ENCODE measurements at regions not wholly inside any gene's neighbourhood (a gene's known extent, or its start where the extent isn't known, plus 50 kb on each side); places are given as distances from the start of the nearest gene placed in this dataset.

GRCh38 chr6:54646069-54646950 lies 200.3 kb upstream of the FAM83B start:
- no peak for DNase-seq

- no peak for DNase-seq
Observed at GRCh38 chr6:54646951-54647664, 199.5 kb upstream of the FAM83B start.

GRCh38 chr6:54654381-54654780 lies 192.2 kb upstream of the FAM83B start:
- DNase-seq, result no peak

- DNase-seq, result no peak
Observed at GRCh38 chr6:54655162-54655561, 191.4 kb upstream of the FAM83B start.

- no peak for DNase-seq
Observed at GRCh38 chr6:54665278-54665677, 181.3 kb upstream of the FAM83B start.

GRCh38 chr6:54680531-54680930 lies 166.0 kb upstream of the FAM83B start:
- DNase-seq, result no peak

- DNase-seq, result no peak
Observed at GRCh38 chr6:54681267-54681666, 165.3 kb upstream of the FAM83B start.

- no peak for DNase-seq
Observed at GRCh38 chr6:54681987-54682386, 164.6 kb upstream of the FAM83B start.

- no peak for DNase-seq
Observed at GRCh38 chr6:54689620-54690019, 157.0 kb upstream of the FAM83B start.

GRCh38 chr6:54690596-54690995 lies 156.0 kb upstream of the FAM83B start:
- DNase-seq, result no peak

GRCh38 chr6:54694928-54695532 lies 151.5 kb upstream of the FAM83B start:
- DNase-seq, result no peak

- no peak for DNase-seq
Observed at GRCh38 chr6:54695815-54696214, 150.8 kb upstream of the FAM83B start.

GRCh38 chr6:54697424-54697823 lies 149.1 kb upstream of the FAM83B start:
- DNase-seq, result no peak

GRCh38 chr6:54698974-54699373 lies 147.6 kb upstream of the FAM83B start:
- no peak for DNase-seq

- DNase-seq, result no peak
Observed at GRCh38 chr6:54700158-54700557, 146.4 kb upstream of the FAM83B start.

- no peak for DNase-seq
Observed at GRCh38 chr6:54702772-54703171, 143.8 kb upstream of the FAM83B start.

GRCh38 chr6:54706391-54706790 lies 140.2 kb upstream of the FAM83B start:
- no peak for DNase-seq

GRCh38 chr6:54706844-54707605 lies 139.5 kb upstream of the FAM83B start:
- DNase-seq, result no peak

GRCh38 chr6:54710456-54710855 lies 136.1 kb upstream of the FAM83B start:
- DNase-seq, result no peak

GRCh38 chr6:54716010-54716409 lies 130.6 kb upstream of the FAM83B start:
- no peak for DNase-seq

GRCh38 chr6:54716877-54717276 lies 129.7 kb upstream of the FAM83B start:
- DNase-seq, result no peak

- peak; percentile 38 for DNase-seq
Observed at GRCh38 chr6:54717849-54718455, 128.6 kb upstream of the FAM83B start.

Measured in CD4-positive, alpha-beta T cell treated with Interleukin-17A for 1 hour (primary cell).